K562 (cell line): ENCODE measurements at regions not wholly inside any gene's neighbourhood (a gene's known extent, or its start where the extent isn't known, plus 50 kb on each side); places are given as distances from the start of the nearest gene placed in this dataset.

Experiments used
- ATAC-seq: fragments of 200-7000 bp; cut with Tn5 transposase; 3 replicates; pipeline ENCODE4 v1.9.1; 2020; ENCODE audit warnings: moderate library complexity
- BruUV-seq: library from RNA; stranded (reverse); fragments of 400-500 nt; replicated peaks from 2 replicates; lab custom pipeline; 2021; lab: Mats Ljungman, UMichigan
- CTCF ChIA-PET: fragments of 300-600 bp; formaldehyde crosslinking; extraction: SDS; loops from one replicate; lab custom pipeline; 2021; ENCODE audit warnings: low intra/inter-chr PET ratio; lab: Yijun Ruan, JAX
- POLR2A ChIA-PET: fragments of 300-600, 350-650 bp; sonication (Branson Sonifier 250); formaldehyde crosslinking; extraction: SDS; loops from one replicate; lab custom pipeline; 2021; ENCODE audit warnings: antibody characterized with exemption, inconsistent platforms; lab: Yijun Ruan, JAX
- DNase-seq, 4 experiments: peaks; one replicate each; pipeline versions ENCODE4 v3.0.0 to v3.0.0-alpha.2; 2011 to 2018; ENCODE audit warnings: low spot score in 3 of 4, mixed read lengths in 3 of 4; ENCODE audit errors: extremely low read depth in 1 of 4
- FAIRE-seq: peaks from 2 replicates; lab custom pipeline; 2011; peaks lifted over from hg19 to GRCh38; lab: Jason Lieb, UNC
- H2AFZ ChIP-seq: 2 replicates; pipeline ENCODE4 v1.6.0; 2011; ENCODE audit warnings: low read depth, low read length, control low read depth, inconsistent platforms
- H3K27ac ChIP-seq: fragments of 200-600 bp; 3 replicates; pipeline ENCODE4 v1.8.0; 2011; ENCODE audit warnings: low read depth, mild to moderate bottlenecking, control low read depth, inconsistent platforms, low read length, moderate library complexity, mixed read lengths; ENCODE audit errors: extremely low read depth
- H3K27me3 ChIP-seq, 2 experiments: fragments of 300-600 bp in 1 of 2; 2 replicates in 1 of 2; 3 replicates in 1 of 2; pipeline versions ENCODE4 v1.6.0 to v1.8.0; 2011; ENCODE audit warnings: inconsistent platforms in 2 of 2, low read length in 2 of 2, mild to moderate bottlenecking in 1 of 2, mixed read lengths in 1 of 2, moderate library complexity in 1 of 2; ENCODE audit not compliant: control insufficient read depth in 2 of 2, insufficient read depth in 2 of 2
- H3K36me3 ChIP-seq: fragments of 300-600 bp; 3 replicates; pipeline ENCODE4 v1.8.0; 2011; ENCODE audit warnings: mild to moderate bottlenecking, low read length, inconsistent platforms; ENCODE audit not compliant: control insufficient read depth, insufficient read depth
- H3K4me1 ChIP-seq, 2 experiments: fragments of 200-600 bp in 1 of 2; replicated peaks in 1 of 2; 2 replicates in 1 of 2; 3 replicates in 1 of 2; pipeline versions ENCODE4 v1.5.1 to v1.8.0; 2011; ENCODE audit warnings: inconsistent platforms in 2 of 2, low read length in 2 of 2, mild to moderate bottlenecking in 1 of 2, mixed read lengths in 1 of 2, moderate library complexity in 1 of 2; ENCODE audit not compliant: control insufficient read depth in 2 of 2, insufficient read depth in 2 of 2
- H3K4me2 ChIP-seq: 2 replicates; pipeline ENCODE4 v1.6.1; 2011; ENCODE audit warnings: low read length, control low read depth, inconsistent platforms, mixed read lengths; ENCODE audit not compliant: insufficient read depth
- H3K4me3 ChIP-seq: fragments of 200-600 bp; sonication (generic), shearing (Covaris generic); 2 replicates; pipeline ENCODE4 v1.5.1; 2016; ENCODE audit warnings: control low read depth, inconsistent platforms
- H3K79me2 ChIP-seq: fragments of 200-600 bp; 3 replicates; pipeline ENCODE4 v1.8.0; 2011; ENCODE audit warnings: low read length, inconsistent platforms; ENCODE audit not compliant: control insufficient read depth, insufficient read depth
- H3K9ac ChIP-seq, 2 experiments: 2 replicates each; pipeline versions ENCODE4 v1.6.0 to v1.6.1; 2011; ENCODE audit warnings: low read depth in 2 of 2, low read length in 2 of 2, control low read depth in 1 of 2, inconsistent platforms in 1 of 2, mild to moderate bottlenecking in 1 of 2, mixed read lengths in 1 of 2; ENCODE audit not compliant: insufficient read depth in 1 of 2
- H3K9me1 ChIP-seq: one replicate; pipeline ENCODE4 v1.6.0; 2011; ENCODE audit warnings: inconsistent platforms, mild to moderate bottlenecking, low read length, moderate library complexity; ENCODE audit not compliant: control insufficient read depth, insufficient read depth
- H3K9me3 ChIP-seq: replicated peaks from 2 replicates; pipeline ENCODE4 v1.5.1; 2011; ENCODE audit warnings: low read depth, low read length, inconsistent platforms; ENCODE audit not compliant: control insufficient read depth, insufficient read depth
- H4K20me1 ChIP-seq: replicated peaks from 2 replicates; pipeline ENCODE4 v1.6.1; 2011; ENCODE audit warnings: low read length, inconsistent platforms, mixed read lengths; ENCODE audit not compliant: control insufficient read depth, insufficient read depth
- CCNT2 ChIP-seq: IDR thresholded peaks from 2 replicates; pipeline ENCODE4 v1.6.1; 2011; ENCODE audit warnings: borderline replicate concordance, low read depth, mild to moderate bottlenecking, moderate library complexity, mixed read lengths, low read length; ENCODE audit not compliant: insufficient read length; ENCODE audit errors: extremely low read depth
- DLX4 ChIP-seq: fragments of 250-450 bp; sonication (Bioruptor Pico); IDR thresholded peaks from 2 replicates; pipeline ENCODE4 v1.6.1; 2021; ENCODE audit warnings: mild to moderate bottlenecking
- GTF2B ChIP-seq: IDR thresholded peaks from 2 replicates; pipeline ENCODE4 v1.6.1; 2011; ENCODE audit not compliant: insufficient read length; ENCODE audit errors: extremely low read depth
- KDM1A ChIP-seq, 2 experiments: fragments of 450-650 bp; IDR thresholded peaks; 2 replicates each; pipeline ENCODE4 v1.6.1; 2016; ENCODE audit warnings: mild to moderate bottlenecking in 2 of 2
- NBN ChIP-seq: fragments of 450-650 bp; IDR thresholded peaks from 2 replicates; pipeline ENCODE4 v1.6.1; 2016; ENCODE audit warnings: low read depth, mild to moderate bottlenecking
- PHF20 ChIP-seq: fragments of 450-650 bp; IDR thresholded peaks from 2 replicates; pipeline ENCODE4 v1.6.1; 2018; ENCODE audit not compliant: partially characterized antibody
- RBM15 ChIP-seq: fragments of 200-400 bp; formaldehyde crosslinking; IDR thresholded peaks from 2 replicates; pipeline ENCODE4 v1.6.1; 2018; ENCODE audit warnings: mild to moderate bottlenecking, low read length, moderate library complexity; ENCODE audit not compliant: insufficient read depth
- ZNF121 ChIP-seq: sonication (generic); formaldehyde crosslinking; conservative IDR thresholded peaks from 2 replicates; pipeline ENCODE4 v1.8.0; 2022; ENCODE audit warnings: missing genetic modification reagents
- ZNF695 ChIP-seq: fragments of 450-650 bp; formaldehyde crosslinking; IDR thresholded peaks from 2 replicates; pipeline ENCODE4 v1.4.0; 2020; ENCODE audit warnings: mild to moderate bottlenecking, moderate library complexity
- WGBS: fragments of 100-300 bp; shearing (Covaris generic); methylation state at CpG from one replicate; pipeline ENCODE4 v1.1.6; 2016; ENCODE audit warnings: low coverage, mixed read lengths; ENCODE audit not compliant: insufficient coverage; ENCODE audit errors: missing lambda C conversion rate; 5-methylcytosine and 5-hydroxymethylcytosine counted together
- in situ Hi-C: fragments of 300-500 bp; cut with MboI; formaldehyde crosslinking; loops from 4 replicates; pipeline ENCODE4 v1.15.0; 2018; ENCODE audit warnings: inconsistent platforms, mixed read lengths
- intact Hi-C: fragments of 100-400 bp; cut with micrococcal nuclease; formaldehyde crosslinking; loops from 2 replicates; pipeline ENCODE4 v1.14.2; 2022

GRCh38 chr4:32994981-32995881, 2275.1 kb downstream of the PCDH7 start (continued):
- TF ChIP-seq CCNT2 (no peak), KDM1A (IDR thresholded peaks at IDR 0.05) (no peak), ZNF695 (CRISPR knock-in tag) (no peak), ZNF121 (CRISPR knock-in tag) (no peak), PHF20 (no peak)

GRCh38 chr4:33013282-33013681, 2293.1 kb downstream of the PCDH7 start:
- Histone ChIP-seq H3K9ac (no peak overlapping the region), H3K4me2 (no peak overlapping the region), H3K36me3 (no peaks in the 10 kb centered on the region), H3K4me3 (no peak overlapping the region), H3K27me3 (no peaks in the 10 kb centered on the region), H3K9me1 (no peaks in the 10 kb centered on the region), H3K9me3 (no peaks in the 10 kb centered on the region), H3K27ac (no peak overlapping the region), H3K79me2 (no peaks in the 10 kb centered on the region), H3K4me1 (no peaks in the 10 kb centered on the region), H2AFZ (no peak overlapping the region), H4K20me1 (no peaks in the 10 kb centered on the region)
- FAIRE-seq, result no peak
- no TSS peak for BruUV-seq
- WGBS, result 0% methylated on average over 2 of the region's 2 CpGs
- no peak for DNase-seq
- ATAC-seq, result no peak
- TF ChIP-seq GTF2B (no peak), RBM15 (no peak), NBN (no peak), DLX4 (CRISPR knock-in tag) (no peak)
- in situ Hi-C loops (no loop called here), intact Hi-C loops (no loop called here)
- CTCF ChIA-PET, result no interaction called here
- POLR2A ChIA-PET, result no interaction called here
